ENCODE measurements at regions not wholly inside any gene's neighbourhood (a gene's known extent, or its start where the extent isn't known, plus 50 kb on each side); places are given as distances from the start of the nearest gene placed in this dataset.

- TF ChIP-seq EP300 (IDR thresholded peaks at IDR 0.05) = no peak
- TF ChIP-seq CTCF (IDR thresholded peaks at IDR 0.05) = no peak
- TF ChIP-seq POLR2A (IDR thresholded peaks at IDR 0.05) = no peak
These were observed 926.8 kb upstream of the MIR17HG start for GRCh38 chr13:90420683-90421082.

Data from ovary (tissue), 3 donors.